ENCODE measurements at regions not wholly inside any gene's neighbourhood (a gene's known extent, or its start where the extent isn't known, plus 50 kb on each side); places are given as distances from the start of the nearest gene placed in this dataset.
A peak's percentile ranks its signal among the peaks of the same experiment; 100 is the strongest.

GRCh38 chr11:91952056-91952455 is 272.6 kb upstream of the FAT3 start:
- Histone ChIP-seq H3K36me3 (no peaks in the 10 kb centered on the region), H3K27me3 (no peaks in the 10 kb centered on the region), H3K4me3 (no peak overlapping the region), H3K9me3 (no peaks in the 10 kb centered on the region)
- DNase-seq, result no peak

DNA sequence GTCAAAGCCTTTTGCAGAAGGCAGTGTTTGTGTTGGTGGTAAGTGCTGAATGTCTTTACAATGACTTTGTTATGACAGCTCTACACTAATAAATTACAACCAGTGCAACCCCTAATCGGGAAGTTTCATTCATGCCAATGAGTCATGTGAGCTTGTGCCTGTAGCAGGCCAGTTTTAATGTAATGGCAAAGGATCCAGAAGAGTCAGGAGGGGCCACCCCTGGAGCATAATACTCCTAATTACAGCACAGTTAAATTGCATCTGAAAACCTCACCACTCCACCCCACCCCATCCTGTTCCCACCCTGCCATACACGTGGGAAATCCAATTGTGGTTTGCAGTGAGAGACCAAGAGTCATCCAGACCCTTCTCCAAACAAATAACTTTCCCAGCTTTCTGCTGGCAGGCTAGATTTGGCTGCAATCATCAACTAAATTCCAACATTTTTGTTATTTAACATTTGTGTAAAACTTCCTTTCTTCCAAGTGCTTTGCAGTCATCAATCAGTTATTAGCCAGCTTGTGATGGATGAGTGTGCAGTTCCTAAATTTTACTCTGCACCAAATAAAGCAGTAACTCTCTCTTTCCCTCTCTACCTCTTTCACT is 277.3 kb upstream of the FAT3 start:
- peak; percentile 81 for DNase-seq
- Histone ChIP-seq H3K4me3 (no peak overlapping the region), H3K27me3 (no peaks in the 10 kb centered on the region), H3K36me3 (no peaks in the 10 kb centered on the region), H3K9me3 (no peaks in the 10 kb centered on the region)

GRCh38 chr11:91946397-91946951 is 278.1 kb upstream of the FAT3 start:
- no peak overlapping the region for H3K4me3 ChIP-seq
- DNase-seq, result no peak
- no peaks in the 10 kb centered on the region for H3K9me3 ChIP-seq
- H3K27me3 ChIP-seq, result no peaks in the 10 kb centered on the region
- no peaks in the 10 kb centered on the region for H3K36me3 ChIP-seq

- DNase-seq, result no peak
- no peaks in the 10 kb centered on the region for H3K27me3 ChIP-seq
These were observed 289.5 kb upstream of the FAT3 start for GRCh38 chr11:91935120-91935519.

GRCh38 chr11:91932151-91932821 is 292.3 kb upstream of the FAT3 start:
- peak; percentile 43 for DNase-seq

More at GRCh38 chr11:91935120-91935519, 289.5 kb upstream of the FAT3 start:
- no peak overlapping the region for H3K4me3 ChIP-seq
- H3K9me3 ChIP-seq, result no peaks in the 10 kb centered on the region
- no peaks in the 10 kb centered on the region for H3K36me3 ChIP-seq

GRCh38 chr11:91927448-91927847 is 297.2 kb upstream of the FAT3 start:
- Histone ChIP-seq H3K36me3 (no peaks in the 10 kb centered on the region), H3K9me3 (no peaks in the 10 kb centered on the region), H3K4me3 (no peak overlapping the region), H3K27me3 (no peaks in the 10 kb centered on the region)
- no peak for DNase-seq

More at GRCh38 chr11:91932151-91932821, 292.3 kb upstream of the FAT3 start:
- Histone ChIP-seq H3K4me3 (peak overlapping the region; percentile 9; the same call in 1 of the 2 replicates), H3K36me3 (no peaks in the 10 kb centered on the region), H3K27me3 (no peaks in the 10 kb centered on the region), H3K9me3 (no peaks in the 10 kb centered on the region)

DNA sequence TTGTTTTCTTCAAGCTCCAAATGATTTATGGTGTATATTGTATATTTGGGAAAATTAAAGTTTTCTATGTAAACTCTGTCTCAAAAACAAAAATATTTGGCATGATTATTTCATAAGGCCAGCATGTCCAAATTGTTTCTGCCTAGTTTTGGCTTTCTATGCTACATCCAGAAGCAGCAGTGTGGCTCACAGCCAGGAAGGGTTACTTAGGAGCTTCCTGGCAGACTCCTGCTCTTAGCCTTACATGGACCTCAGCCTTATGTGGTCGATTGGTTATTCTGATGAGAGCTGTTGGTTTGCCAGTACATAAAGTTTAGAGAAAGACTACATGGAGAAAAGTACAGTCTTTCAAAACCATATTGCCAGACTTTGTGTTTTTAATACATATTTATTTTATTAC is 297.7 kb upstream of the FAT3 start:
- no peaks in the 10 kb centered on the region for H3K9me3 ChIP-seq
- H3K27me3 ChIP-seq, result no peaks in the 10 kb centered on the region
- no peak overlapping the region for H3K4me3 ChIP-seq
- DNase-seq, result peak; percentile 71
- no peaks in the 10 kb centered on the region for H3K36me3 ChIP-seq

DNA sequence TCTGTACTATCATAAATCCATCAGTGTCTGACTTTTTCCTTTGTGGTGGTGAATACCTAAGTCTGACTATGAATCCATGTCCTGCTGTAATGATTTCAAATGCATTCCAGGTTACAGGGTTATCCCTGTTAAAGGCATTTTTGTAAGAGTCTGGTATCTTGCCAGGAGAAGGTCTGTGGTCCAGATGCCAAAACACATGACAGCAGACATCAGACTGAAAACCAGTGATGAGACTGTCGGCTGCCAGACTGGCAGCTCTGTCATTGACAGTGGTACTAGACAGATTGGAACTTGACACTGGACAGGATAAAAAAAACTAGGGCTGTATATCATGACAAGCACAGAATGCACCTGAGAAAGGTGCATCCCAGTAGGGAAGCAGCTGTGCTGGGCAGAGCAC is 301.8 kb upstream of the FAT3 start:
- Histone ChIP-seq H3K4me3 (no peak overlapping the region), H3K9me3 (no peaks in the 10 kb centered on the region), H3K27me3 (no peaks in the 10 kb centered on the region), H3K36me3 (no peaks in the 10 kb centered on the region)
- no peak for DNase-seq

- H3K4me3 ChIP-seq, result no peak overlapping the region
- H3K9me3 ChIP-seq, result no peaks in the 10 kb centered on the region
- H3K36me3 ChIP-seq, result no peaks in the 10 kb centered on the region
- no peaks in the 10 kb centered on the region for H3K27me3 ChIP-seq
- peak; percentile 48 for DNase-seq
These were observed 302.6 kb upstream of the FAT3 start for GRCh38 chr11:91921974-91922373.

GRCh38 chr11:91913407-91913806 is 311.2 kb upstream of the FAT3 start:
- DNase-seq, result no peak
- no peak overlapping the region for H3K4me3 ChIP-seq
- H3K27me3 ChIP-seq, result no peaks in the 10 kb centered on the region
- H3K36me3 ChIP-seq, result no peaks in the 10 kb centered on the region
- H3K9me3 ChIP-seq, result no peaks in the 10 kb centered on the region

GRCh38 chr11:91912322-91912721 is 312.3 kb upstream of the FAT3 start:
- no peak for DNase-seq
- H3K9me3 ChIP-seq, result no peaks in the 10 kb centered on the region
- no peaks in the 10 kb centered on the region for H3K27me3 ChIP-seq
- no peak overlapping the region for H3K4me3 ChIP-seq
- no peaks in the 10 kb centered on the region for H3K36me3 ChIP-seq

DNA sequence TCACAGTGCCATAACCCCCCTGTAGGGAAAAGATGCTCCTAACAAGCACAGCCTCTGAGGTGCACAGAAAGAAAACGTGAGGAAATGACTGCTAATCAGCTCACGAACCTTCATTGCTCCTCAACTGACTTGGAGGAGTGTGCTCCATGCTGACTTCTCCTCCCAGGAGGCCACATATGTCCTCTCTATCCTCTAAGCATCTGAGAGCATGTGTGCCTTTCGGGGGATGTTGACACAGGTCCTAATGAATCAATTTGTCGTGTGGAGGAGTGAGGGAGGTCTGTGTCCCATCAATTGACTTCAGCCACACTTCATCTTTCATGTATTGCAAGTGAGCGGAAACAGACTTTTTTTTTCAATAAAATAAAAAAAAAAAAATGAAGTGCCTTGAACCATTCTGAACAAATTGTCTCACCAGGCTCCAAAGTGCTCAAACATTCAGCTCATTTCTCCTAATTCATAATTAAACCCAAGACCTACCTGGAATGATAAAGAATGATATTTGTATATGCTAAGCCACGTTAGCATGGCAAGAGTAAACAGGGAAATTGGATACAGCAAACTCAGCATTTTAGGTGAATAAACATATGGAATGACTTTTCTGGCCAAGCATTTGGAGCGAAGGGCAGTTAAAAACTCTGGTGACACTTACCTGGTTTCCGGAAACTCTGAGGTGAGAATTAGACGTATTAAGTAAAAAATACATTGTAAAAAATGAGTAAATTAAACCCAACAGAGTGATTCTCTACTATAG is 317.6 kb upstream of the FAT3 start:
- no peak for DNase-seq
- no peaks in the 10 kb centered on the region for H3K9me3 ChIP-seq
- no peak overlapping the region for H3K4me3 ChIP-seq
- H3K27me3 ChIP-seq, result no peaks in the 10 kb centered on the region
- H3K36me3 ChIP-seq, result no peaks in the 10 kb centered on the region

- no peaks in the 10 kb centered on the region for H3K36me3 ChIP-seq
- H3K27me3 ChIP-seq, result no peaks in the 10 kb centered on the region
- no peaks in the 10 kb centered on the region for H3K9me3 ChIP-seq
- no peak for DNase-seq
- no peak overlapping the region for H3K4me3 ChIP-seq
These were observed 319.5 kb upstream of the FAT3 start for GRCh38 chr11:91904792-91905785.

GRCh38 chr11:91902312-91902711 is 322.3 kb upstream of the FAT3 start:
- H3K27me3 ChIP-seq, result no peaks in the 10 kb centered on the region

DNA sequence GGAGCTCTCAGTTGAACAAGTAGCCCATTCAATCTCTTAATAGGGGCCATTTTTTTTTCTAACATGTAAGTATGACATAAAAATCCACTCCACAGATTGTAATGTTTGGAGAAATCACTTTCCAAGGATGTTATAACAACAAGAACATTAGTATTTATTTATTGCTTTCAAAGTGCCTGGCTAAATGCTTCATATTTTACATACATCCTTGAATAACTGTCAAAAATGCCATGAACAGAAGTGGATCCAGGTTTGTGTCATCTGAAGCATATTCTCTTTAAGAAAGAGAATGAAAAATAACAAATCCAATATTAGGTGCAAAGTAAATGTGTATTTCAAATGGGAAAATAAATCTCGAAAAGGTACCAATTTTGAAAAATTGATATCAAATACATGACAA is 344.0 kb upstream of the FAT3 start:
- no peaks in the 10 kb centered on the region for H3K27me3 ChIP-seq
- no peak for DNase-seq
- H3K9me3 ChIP-seq, result no peaks in the 10 kb centered on the region
- H3K36me3 ChIP-seq, result no peaks in the 10 kb centered on the region
- H3K4me3 ChIP-seq, result no peak overlapping the region

More at GRCh38 chr11:91902312-91902711, 322.3 kb upstream of the FAT3 start:
- no peak for DNase-seq
- no peaks in the 10 kb centered on the region for H3K36me3 ChIP-seq
- H3K4me3 ChIP-seq, result no peak overlapping the region
- H3K9me3 ChIP-seq, result no peaks in the 10 kb centered on the region

DNA sequence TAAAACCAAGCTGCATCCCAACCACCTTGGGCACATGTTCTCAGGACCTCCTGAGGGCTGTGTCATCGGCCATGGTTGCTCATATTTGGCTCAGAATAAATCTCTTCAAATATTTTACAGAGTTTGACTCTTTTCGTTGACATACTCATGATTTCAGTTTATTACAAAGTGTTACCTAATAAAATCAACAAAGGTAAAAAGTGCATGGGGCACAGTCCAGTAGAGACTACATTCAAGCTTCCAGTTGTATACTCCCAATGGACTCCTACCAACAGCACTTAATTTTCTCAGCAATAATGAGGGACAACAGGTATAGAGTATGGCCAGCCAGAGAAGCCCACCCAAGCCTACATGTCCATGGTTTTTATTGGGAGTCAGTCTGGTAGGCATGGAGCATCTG is 347.9 kb upstream of the FAT3 start:
- Histone ChIP-seq H3K27me3 (no peaks in the 10 kb centered on the region), H3K4me3 (no peak overlapping the region), H3K36me3 (no peaks in the 10 kb centered on the region), H3K9me3 (no peaks in the 10 kb centered on the region)
- DNase-seq, result no peak
